K562 (cell line): ENCODE measurements at regions not wholly inside any gene's neighbourhood (a gene's known extent, or its start where the extent isn't known, plus 50 kb on each side); places are given as distances from the start of the nearest gene placed in this dataset.
A peak's percentile ranks its signal among the peaks of the same experiment; 100 is the strongest.

Experiments
- CBFA2T3 ChIP-seq: fragments of 450-650 bp; IDR thresholded peaks from 2 replicates; pipeline ENCODE4 v1.6.1; 2017
- CCNT2 ChIP-seq: IDR thresholded peaks from 2 replicates; pipeline ENCODE4 v1.6.1; 2011; ENCODE audit warnings: borderline replicate concordance, low read depth, mild to moderate bottlenecking, moderate library complexity, mixed read lengths, low read length; ENCODE audit not compliant: insufficient read length; ENCODE audit errors: extremely low read depth
- NFIX ChIP-seq: fragments of 250-450 bp; sonication (Bioruptor Pico); IDR thresholded peaks from 2 replicates; pipeline ENCODE4 v1.4.0; 2020; ENCODE audit warnings: low read depth, mild to moderate bottlenecking, moderate library complexity
- ZKSCAN8 ChIP-seq: fragments of 200-800 bp; sonication (Bioruptor generic); IDR thresholded peaks from 2 replicates; pipeline ENCODE4 v1.6.1; 2016; ENCODE audit warnings: missing genetic modification characterization, missing compliant biosample characterization
- ZNF384 ChIP-seq: IDR thresholded peaks from 2 replicates; pipeline ENCODE4 v1.6.1; 2012; ENCODE audit warnings: low read depth, low read length, improper control_type of control experiment
- TF ChIP-seq, protein P1 (sequence below): fragments of 450-650 bp; IDR thresholded peaks from 2 replicates; pipeline ENCODE4 v1.7.1; 2018; ENCODE audit warnings: mild to moderate bottlenecking, low read depth; ENCODE audit not compliant: partially characterized antibody
- TF ChIP-seq, protein P2 (sequence below): fragments of 450-650 bp; IDR thresholded peaks from 2 replicates; pipeline ENCODE4 v1.6.1; 2017; ENCODE audit warnings: antibody characterized with exemption, mild to moderate bottlenecking
- TF ChIP-seq, protein P3 (sequence below): fragments of 250-450 bp; sonication (Bioruptor Pico); IDR thresholded peaks from 2 replicates; pipeline ENCODE4 v1.5.0; 2021; ENCODE audit warnings: mild to moderate bottlenecking, moderate library complexity

DNA sequence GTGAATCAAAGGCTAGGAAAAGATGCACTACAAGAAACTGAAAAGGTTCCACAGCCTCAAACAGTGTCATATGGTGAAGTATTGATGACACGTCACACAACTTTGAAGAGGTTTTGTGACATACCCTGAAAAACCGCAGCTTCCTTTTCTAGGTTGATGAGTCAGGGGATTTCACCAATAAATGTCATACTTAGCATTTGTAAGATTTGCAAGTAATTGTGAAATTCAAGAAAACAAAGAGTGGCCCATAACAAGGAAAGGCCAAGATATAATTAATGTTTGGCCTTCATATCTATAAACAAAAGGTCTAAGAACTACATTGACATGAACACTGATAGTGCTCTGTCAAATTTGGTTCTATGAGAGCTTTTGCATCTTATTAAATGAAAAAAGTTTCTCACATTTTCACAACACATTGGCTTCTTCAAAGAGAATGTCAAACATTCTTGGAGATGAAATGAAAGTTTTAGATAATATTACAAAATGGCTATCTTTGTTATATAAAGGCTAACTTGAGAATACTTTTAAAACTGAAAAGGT lies 62.0 kb upstream of the NAMPT start (continued):
- TF ChIP-seq, protein P1, sequence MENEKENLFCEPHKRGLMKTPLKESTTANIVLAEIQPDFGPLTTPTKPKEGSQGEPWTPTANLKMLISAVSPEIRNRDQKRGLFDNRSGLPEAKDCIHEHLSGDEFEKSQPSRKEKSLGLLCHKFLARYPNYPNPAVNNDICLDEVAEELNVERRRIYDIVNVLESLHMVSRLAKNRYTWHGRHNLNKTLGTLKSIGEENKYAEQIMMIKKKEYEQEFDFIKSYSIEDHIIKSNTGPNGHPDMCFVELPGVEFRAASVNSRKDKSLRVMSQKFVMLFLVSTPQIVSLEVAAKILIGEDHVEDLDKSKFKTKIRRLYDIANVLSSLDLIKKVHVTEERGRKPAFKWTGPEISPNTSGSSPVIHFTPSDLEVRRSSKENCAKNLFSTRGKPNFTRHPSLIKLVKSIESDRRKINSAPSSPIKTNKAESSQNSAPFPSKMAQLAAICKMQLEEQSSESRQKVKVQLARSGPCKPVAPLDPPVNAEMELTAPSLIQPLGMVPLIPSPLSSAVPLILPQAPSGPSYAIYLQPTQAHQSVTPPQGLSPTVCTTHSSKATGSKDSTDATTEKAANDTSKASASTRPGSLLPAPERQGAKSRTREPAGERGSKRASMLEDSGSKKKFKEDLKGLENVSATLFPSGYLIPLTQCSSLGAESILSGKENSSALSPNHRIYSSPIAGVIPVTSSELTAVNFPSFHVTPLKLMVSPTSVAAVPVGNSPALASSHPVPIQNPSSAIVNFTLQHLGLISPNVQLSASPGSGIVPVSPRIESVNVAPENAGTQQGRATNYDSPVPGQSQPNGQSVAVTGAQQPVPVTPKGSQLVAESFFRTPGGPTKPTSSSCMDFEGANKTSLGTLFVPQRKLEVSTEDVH, result no peak
- no peak for TF ChIP-seq CCNT2
- no peak for TF ChIP-seq ZNF384
- TF ChIP-seq, protein P2, sequence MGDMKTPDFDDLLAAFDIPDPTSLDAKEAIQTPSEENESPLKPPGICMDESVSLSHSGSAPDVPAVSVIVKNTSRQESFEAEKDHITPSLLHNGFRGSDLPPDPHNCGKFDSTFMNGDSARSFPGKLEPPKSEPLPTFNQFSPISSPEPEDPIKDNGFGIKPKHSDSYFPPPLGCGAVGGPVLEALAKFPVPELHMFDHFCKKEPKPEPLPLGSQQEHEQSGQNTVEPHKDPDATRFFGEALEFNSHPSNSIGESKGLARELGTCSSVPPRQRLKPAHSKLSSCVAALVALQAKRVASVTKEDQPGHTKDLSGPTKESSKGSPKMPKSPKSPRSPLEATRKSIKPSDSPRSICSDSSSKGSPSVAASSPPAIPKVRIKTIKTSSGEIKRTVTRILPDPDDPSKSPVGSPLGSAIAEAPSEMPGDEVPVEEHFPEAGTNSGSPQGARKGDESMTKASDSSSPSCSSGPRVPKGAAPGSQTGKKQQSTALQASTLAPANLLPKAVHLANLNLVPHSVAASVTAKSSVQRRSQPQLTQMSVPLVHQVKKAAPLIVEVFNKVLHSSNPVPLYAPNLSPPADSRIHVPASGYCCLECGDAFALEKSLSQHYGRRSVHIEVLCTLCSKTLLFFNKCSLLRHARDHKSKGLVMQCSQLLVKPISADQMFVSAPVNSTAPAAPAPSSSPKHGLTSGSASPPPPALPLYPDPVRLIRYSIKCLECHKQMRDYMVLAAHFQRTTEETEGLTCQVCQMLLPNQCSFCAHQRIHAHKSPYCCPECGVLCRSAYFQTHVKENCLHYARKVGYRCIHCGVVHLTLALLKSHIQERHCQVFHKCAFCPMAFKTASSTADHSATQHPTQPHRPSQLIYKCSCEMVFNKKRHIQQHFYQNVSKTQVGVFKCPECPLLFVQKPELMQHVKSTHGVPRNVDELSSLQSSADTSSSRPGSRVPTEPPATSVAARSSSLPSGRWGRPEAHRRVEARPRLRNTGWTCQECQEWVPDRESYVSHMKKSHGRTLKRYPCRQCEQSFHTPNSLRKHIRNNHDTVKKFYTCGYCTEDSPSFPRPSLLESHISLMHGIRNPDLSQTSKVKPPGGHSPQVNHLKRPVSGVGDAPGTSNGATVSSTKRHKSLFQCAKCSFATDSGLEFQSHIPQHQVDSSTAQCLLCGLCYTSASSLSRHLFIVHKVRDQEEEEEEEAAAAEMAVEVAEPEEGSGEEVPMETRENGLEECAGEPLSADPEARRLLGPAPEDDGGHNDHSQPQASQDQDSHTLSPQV, result peak; percentile 71; the same call in 1 of the 2 replicates
- peak; percentile 49; the same call in 1 of the 2 replicates for TF ChIP-seq CBFA2T3
- TF ChIP-seq, protein P3, sequence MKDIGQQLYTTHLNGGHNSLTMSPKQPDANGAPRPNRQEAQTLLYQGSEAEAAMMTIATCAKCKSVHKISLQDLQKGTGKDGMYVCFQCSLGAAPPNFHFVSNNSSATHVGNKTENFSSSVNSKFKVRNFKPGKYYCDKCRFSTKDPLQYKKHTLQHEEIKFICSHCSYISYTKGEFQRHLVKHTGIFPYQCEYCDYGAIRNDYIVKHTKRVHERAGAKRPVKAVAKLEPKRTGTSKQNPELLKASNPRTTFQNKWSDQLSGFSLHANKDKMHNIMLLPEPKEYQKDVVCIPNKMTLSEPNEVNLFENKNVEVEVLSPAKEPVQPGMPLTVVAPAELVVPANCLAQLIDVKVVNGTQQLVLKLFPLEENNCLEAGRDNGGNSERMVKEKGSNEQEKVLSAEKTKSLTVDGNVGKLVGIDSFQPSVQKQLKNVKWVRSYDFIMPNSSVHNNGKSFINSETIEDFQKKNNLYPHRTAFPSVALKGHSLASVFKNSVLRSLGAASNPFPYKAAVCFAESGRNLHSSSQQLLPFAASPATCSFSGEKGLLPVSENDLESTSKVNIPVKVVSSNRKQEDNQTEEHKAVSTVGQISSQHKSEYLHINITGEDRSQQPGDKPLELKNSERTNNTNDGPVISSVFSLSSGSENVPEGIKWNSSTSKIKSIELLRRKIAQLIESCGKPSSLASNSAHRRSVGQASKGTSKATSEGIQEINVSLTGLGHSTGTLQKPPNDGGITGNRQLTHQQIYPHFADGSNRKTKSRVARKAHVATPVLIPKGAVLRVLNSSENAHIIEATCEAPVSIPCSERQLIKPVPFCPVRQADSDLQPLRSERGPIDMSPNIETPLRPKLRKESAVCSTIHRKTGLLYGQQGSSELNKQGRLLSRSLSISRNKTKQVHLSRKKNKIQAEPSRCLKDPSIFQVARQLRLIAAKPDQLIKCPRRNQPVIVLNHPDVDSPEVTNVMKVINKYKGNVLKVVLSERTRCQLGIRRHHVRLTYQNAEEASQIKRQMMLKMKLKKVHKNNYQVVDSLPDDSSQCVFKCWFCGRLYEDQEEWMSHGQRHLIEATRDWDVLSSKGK (CRISPR knock-in tag), result no peak
- no peak for TF ChIP-seq ZKSCAN8 (CRISPR knock-in tag)
- no peak for TF ChIP-seq NFIX (CRISPR knock-in tag)
